ENCODE measurements at regions not wholly inside any gene's neighbourhood (a gene's known extent, or its start where the extent isn't known, plus 50 kb on each side); places are given as distances from the start of the nearest gene placed in this dataset.

DNA sequence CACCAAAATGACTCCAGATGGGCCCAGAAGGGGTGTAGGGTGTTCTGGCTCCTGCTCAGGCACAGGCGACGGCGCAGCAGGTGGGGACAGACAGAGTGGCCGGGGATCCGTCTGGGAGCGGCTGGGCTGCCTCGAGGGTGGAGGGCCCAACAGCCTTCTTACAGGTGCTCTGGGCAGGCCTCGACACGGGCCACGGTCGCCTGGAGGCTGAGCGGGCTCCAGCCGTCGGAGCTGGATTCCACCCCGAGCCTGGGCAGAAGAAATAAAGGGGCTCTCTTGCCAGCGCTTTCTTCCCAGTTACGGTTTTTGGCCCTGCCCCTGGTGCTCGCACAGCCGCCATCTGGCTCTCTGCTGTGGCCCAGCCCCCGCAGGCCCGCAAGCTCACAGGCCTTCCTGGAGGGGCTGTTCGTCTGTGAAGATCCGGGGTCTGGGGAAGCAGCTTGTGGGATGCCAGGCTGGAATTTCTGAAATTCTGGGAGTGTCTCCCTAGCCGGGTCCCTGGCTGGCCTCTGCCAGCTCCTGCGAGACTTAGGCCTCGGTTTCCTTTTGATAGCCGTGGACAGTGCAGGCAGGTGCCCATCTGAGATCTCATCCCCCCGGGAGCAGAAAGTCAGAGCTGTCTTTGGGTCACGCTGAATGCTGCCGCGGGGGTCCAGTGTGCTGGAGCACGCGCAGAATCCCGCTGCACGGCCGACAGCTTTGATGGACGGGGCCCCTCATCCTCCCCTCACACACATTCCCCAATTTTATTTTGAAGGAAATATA is 122.7 kb downstream of the PAPOLA start:
- CTCF ChIA-PET (ENCODE audit: low intra/inter-chr PET ratio), result no interaction called here
- no peak for TF ChIP-seq BCOR (IDR thresholded peaks at IDR 0.05)
- no peak for TF ChIP-seq NFIX (CRISPR knock-in tag; IDR thresholded peaks at IDR 0.05; ENCODE audit: low read depth)
- TF ChIP-seq ZNF384 (IDR thresholded peaks at IDR 0.05; ENCODE audit: low read depth, low read length), result no peak
- no peak for TF ChIP-seq ZNF140 (CRISPR knock-in tag; IDR thresholded peaks at IDR 0.05)
- TF ChIP-seq ZNF217 (CRISPR knock-in tag; IDR thresholded peaks at IDR 0.05), result no peak
- no peaks in the 10 kb centered on the region for H3K9me3 ChIP-seq (replicated peaks; ENCODE audit: control insufficient read depth, insufficient read depth, low read depth, low read length)
- FAIRE-seq (no peak), DNase-seq (ENCODE audit: extremely low read depth in 1 of 4, low spot score in 3 of 4) (no peak), ATAC-seq (peak; percentile 13; the same call in 1 of the 3 replicates)
- H3K9ac ChIP-seq (ENCODE audit: insufficient read depth in 1 of 2, low read depth in 2 of 2, low read length in 2 of 2), result no peak overlapping the region
- H3K4me2 ChIP-seq (ENCODE audit: insufficient read depth, low read length), result no peak overlapping the region
- POLR2A ChIA-PET, result interaction anchor here (0.7 to 1.7 kb wide), 5 partner anchors 10 to 905 kb away, joined by 3 read pairs; no protein-coding TSS in a partner anchor
- in situ Hi-C loops (cut with MboI), result no loop called here
- intact Hi-C loops (cut with micrococcal nuclease), result no loop called here
- no peak overlapping the region for H3K4me3 ChIP-seq
- no peaks in the 10 kb centered on the region for H3K79me2 ChIP-seq (ENCODE audit: control insufficient read depth, insufficient read depth, low read length)
- 4% methylated on average over 33 of the region's 37 CpGs for WGBS (ENCODE audit: insufficient coverage, low coverage, missing lambda C conversion rate)
- no peaks in the 10 kb centered on the region for H3K9me1 ChIP-seq (ENCODE audit: control insufficient read depth, insufficient read depth, low read length)
- BruUV-seq (replicated peaks), result no TSS peak
- peaks cover 4 to 12% of the 10 kb centered on the region in 2 experiments; a peak in 3 of 5 replicates for H3K4me1 ChIP-seq (replicated peaks in 1 of 2; ENCODE audit: control insufficient read depth in 2 of 2, insufficient read depth in 2 of 2, low read length in 2 of 2)
- H3K27me3 ChIP-seq (ENCODE audit: control insufficient read depth in 2 of 2, insufficient read depth in 2 of 2, low read length in 2 of 2), result peaks cover 42 to 82% of the 10 kb centered on the region in 2 experiments
- H3K36me3 ChIP-seq (ENCODE audit: control insufficient read depth, insufficient read depth, low read length), result no peaks in the 10 kb centered on the region
- no peak overlapping the region for H2AFZ ChIP-seq (ENCODE audit: low read depth, low read length)
- H3K27ac ChIP-seq (ENCODE audit: extremely low read depth, low read depth, low read length), result no peak overlapping the region
- H4K20me1 ChIP-seq (replicated peaks; ENCODE audit: control insufficient read depth, insufficient read depth, low read length), result 0 out of 2 replicates have a peak, but pooled peaks cover 4% of the 10 kb centered on the region

Measured in K562 (cell line).